ENCODE measurements at regions not wholly inside any gene's neighbourhood (a gene's known extent, or its start where the extent isn't known, plus 50 kb on each side); places are given as distances from the start of the nearest gene placed in this dataset.

DNA sequence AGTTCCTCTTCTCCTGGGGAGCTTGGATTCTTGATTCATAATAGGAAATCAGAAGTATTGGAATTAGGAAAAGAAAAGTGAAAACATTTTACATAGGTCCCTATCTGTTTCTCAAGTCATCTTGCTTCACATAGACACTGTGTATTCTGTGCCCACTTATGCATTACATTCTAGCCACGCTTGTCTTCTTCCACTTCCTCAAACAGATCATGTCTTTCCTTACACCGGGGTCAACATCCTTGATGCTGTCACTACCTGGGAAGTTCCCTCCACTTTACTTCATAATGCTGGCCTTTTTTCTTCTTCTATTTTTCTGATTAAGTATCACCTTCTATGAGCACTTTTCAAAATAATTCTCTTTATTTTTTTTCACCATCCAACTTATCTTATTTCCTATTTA lies 606.4 kb upstream of the CDH8 start:
- TF ChIP-seq, protein P1, sequence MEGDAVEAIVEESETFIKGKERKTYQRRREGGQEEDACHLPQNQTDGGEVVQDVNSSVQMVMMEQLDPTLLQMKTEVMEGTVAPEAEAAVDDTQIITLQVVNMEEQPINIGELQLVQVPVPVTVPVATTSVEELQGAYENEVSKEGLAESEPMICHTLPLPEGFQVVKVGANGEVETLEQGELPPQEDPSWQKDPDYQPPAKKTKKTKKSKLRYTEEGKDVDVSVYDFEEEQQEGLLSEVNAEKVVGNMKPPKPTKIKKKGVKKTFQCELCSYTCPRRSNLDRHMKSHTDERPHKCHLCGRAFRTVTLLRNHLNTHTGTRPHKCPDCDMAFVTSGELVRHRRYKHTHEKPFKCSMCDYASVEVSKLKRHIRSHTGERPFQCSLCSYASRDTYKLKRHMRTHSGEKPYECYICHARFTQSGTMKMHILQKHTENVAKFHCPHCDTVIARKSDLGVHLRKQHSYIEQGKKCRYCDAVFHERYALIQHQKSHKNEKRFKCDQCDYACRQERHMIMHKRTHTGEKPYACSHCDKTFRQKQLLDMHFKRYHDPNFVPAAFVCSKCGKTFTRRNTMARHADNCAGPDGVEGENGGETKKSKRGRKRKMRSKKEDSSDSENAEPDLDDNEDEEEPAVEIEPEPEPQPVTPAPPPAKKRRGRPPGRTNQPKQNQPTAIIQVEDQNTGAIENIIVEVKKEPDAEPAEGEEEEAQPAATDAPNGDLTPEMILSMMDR (conservative IDR thresholded peaks at IDR 0.05): no peak
- TF ChIP-seq ZFX (IDR thresholded peaks at IDR 0.05): no peak
- H3K27ac ChIP-seq: no peak overlapping the region

DNA sequence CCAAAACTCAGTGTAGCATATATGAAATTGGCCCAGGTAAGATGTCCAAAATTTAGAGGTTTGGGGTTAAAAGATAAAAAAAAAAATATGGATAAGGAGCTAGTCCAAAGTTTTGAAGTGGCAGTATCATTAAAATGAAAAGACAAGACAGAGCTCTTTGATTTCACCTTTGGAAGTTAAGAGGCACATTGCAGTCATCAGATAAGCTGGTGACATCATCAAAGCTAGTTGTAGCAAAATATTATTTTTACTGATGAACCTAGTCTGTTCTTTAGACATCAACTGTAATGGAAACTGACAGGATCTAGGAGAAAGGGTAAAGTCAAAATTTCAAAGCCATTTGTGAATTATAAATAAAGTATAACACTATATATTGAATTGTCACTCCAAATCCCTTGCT lies 603.7 kb upstream of the CDH8 start:
- TF ChIP-seq, protein P1 (conservative IDR thresholded peaks at IDR 0.05): no peak
- TF ChIP-seq ZFX (IDR thresholded peaks at IDR 0.05): no peak
- no peak overlapping the region for H3K27ac ChIP-seq

DNA sequence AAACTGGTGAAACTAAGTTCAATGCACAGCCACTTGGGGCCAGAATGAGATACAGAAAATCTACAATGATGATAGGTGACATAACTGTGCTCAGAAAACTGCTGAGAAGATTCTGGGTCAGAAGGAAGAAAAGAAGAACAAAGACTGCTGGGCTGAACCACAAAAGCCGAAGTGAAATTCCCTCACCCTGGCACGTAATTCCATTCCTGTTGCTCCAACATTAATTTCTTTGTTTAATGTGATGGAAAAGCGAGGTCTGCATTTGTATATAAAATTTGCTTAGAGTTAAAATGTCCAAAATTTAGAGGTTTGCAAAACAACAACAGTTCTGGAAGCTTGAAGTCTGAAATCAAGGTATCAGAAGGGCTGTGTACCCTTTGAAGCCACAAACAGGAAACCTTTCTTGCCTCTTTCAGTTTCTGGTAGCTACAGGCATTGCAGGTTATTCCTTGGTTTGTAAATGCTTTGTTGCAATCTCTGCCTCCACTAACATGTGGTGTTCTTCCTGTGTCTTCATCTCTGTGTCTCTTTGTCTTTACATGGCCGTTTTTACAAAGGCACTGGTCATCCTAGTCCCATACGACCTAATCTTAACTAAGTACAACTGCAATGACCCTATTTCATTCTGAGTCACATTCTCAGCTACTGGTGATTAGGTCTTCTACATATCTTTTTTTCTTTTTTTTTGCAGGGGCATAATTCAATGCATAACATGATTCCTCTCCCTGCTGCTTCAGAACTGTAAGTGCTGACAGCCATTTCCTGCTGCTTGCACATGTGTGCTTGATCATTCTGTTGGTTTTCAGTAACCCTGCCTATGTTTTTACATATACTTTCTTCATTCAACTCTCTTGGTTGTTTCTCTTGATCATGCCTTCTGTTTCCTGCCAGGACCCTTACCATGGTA lies 603.0 kb upstream of the CDH8 start:
- no peak overlapping the region for H3K27ac ChIP-seq
- TF ChIP-seq, protein P1 (conservative IDR thresholded peaks at IDR 0.05): no peak
- TF ChIP-seq ZFX (IDR thresholded peaks at IDR 0.05): no peak

DNA sequence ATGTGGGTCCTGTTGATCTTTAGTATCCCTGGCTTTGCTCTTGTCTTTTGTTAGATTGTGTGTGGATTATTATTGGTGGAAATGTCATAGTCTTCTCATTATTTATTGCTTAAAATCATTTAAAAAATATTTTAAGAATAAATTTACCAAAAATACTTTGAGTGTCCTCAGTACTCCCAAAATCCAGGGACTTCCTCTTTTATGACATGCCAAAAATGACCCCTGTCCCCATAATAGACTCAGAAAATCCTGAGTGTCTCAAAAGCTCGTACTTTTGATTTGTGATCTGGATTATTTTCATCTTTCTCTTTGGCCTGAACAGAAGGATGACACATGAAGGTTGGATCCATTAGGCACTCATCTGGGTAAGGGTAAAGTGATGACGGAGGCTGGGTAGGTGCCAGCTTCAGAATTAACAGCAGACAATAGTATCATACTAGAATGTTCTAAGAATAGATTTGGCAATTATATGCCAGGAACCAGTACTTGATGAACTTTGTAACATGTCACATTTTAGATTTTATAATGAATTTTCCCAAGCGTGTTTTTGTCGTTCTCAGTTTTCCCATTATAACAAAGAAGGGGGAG lies 602.2 kb upstream of the CDH8 start:
- TF ChIP-seq, protein P1 (conservative IDR thresholded peaks at IDR 0.05): no peak
- TF ChIP-seq ZFX (IDR thresholded peaks at IDR 0.05): no peak
- no peak overlapping the region for H3K27ac ChIP-seq

DNA sequence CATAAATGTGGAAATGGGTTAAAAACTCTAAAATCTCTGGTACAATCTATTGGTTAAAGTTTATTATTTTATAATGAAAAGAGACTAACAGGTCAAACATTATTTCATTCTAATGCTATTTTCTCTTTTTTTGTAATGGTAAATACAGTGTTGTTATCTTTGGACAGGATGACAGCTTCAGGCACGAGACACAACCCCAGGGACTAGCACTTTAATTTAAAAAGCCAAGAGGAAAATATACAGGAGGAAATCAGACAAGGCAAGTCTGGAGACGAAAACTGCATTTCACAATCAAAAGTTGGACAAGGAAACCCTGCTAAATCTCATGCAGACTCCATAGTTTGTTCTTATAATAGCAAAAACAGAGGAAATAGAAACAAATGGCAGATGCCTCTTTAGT lies 589.1 kb upstream of the CDH8 start:
- TF ChIP-seq, protein P1 (conservative IDR thresholded peaks at IDR 0.05): no peak
- TF ChIP-seq ZFX (IDR thresholded peaks at IDR 0.05): no peak
- H3K27ac ChIP-seq: no peak overlapping the region

DNA sequence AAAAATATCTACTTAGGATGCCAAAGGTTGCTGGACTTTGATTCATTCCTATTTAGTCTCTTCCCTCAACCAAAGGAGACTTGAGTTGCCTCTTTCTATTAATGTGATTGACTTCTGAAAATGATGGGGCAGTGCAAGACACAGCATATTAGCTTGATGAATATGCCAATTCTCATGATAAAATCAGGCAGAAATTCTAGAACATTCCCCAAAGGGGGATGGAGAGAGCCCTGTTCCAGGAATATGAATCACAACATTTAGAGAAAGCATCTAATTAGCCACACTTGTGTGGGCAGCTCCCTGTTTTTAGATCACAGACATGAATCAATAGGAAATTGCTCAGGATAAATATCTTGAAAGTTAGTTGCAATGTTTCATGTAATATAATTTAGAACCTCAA lies 584.0 kb upstream of the CDH8 start:
- H3K27ac ChIP-seq: no peak overlapping the region
- TF ChIP-seq ZFX (IDR thresholded peaks at IDR 0.05): no peak
- TF ChIP-seq, protein P1 (conservative IDR thresholded peaks at IDR 0.05): no peak

DNA sequence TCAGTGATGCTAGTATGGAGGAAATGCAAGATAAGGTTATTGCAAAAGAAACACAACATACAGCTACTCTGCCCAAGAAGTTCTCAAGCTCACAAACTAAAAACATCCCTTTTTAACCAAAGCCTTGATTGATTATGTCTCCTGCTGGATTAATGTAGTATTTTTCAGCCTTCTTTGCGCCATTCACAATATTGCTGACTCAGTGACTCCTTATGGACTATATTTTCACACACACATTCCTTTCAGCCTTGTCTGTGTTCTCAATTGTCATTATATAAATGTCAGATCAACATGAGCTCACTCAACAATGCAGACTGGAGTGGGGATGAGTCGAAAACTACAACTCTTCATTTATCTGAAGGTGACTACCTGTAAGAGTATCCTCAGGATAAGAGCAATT lies 579.3 kb upstream of the CDH8 start:
- no peak for TF ChIP-seq ZFX (IDR thresholded peaks at IDR 0.05)
- TF ChIP-seq, protein P1 (conservative IDR thresholded peaks at IDR 0.05): no peak
- no peak overlapping the region for H3K27ac ChIP-seq

Measured in C4-2B (cell line).